22Rv1 (cell line): ENCODE measurements at regions not wholly inside any gene's neighbourhood (a gene's known extent, or its start where the extent isn't known, plus 50 kb on each side); places are given as distances from the start of the nearest gene placed in this dataset.

Experiments
- ZFX ChIP-seq: fragments of 450-650 bp; IDR thresholded peaks from 2 replicates; pipeline ENCODE4 v1.6.1; 2017; ENCODE audit warnings: antibody characterized with exemption, borderline replicate concordance
- TF ChIP-seq, protein P1 (sequence below): fragments of 450-650 bp; IDR thresholded peaks from 2 replicates; pipeline ENCODE4 v1.5.1; 2017; ENCODE audit warnings: mild to moderate bottlenecking

DNA sequence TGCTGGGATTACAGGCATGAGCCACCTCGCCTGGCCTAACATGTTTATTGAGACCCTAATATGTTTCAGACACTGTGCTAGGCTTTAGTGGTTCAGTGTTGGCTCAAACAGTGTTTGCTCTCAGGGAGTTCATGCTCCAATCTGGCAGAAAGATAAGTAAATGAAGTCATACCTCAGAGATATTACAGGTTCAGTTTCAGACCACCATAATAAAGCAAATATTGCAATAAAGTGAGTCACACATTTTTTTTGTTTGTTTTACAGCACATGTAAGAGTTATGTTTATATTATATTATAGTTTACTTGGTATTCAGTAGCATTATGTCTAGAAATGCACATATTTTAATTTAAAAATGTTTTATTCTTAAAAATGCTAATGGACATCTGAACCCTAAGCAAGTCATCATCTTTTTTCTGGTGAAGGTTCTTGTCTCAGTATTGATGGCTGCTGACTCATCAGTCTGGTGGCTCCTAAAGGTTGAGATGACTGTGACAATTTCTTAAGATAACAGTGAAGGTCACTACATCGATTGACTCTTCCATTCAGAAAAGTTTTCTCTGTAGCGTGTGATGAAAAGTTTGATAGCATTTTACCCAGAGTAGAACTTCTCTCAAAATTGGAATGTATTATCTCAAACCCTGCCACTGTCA is 243.0 kb upstream of the ANO5 start:
- TF ChIP-seq, protein P1, sequence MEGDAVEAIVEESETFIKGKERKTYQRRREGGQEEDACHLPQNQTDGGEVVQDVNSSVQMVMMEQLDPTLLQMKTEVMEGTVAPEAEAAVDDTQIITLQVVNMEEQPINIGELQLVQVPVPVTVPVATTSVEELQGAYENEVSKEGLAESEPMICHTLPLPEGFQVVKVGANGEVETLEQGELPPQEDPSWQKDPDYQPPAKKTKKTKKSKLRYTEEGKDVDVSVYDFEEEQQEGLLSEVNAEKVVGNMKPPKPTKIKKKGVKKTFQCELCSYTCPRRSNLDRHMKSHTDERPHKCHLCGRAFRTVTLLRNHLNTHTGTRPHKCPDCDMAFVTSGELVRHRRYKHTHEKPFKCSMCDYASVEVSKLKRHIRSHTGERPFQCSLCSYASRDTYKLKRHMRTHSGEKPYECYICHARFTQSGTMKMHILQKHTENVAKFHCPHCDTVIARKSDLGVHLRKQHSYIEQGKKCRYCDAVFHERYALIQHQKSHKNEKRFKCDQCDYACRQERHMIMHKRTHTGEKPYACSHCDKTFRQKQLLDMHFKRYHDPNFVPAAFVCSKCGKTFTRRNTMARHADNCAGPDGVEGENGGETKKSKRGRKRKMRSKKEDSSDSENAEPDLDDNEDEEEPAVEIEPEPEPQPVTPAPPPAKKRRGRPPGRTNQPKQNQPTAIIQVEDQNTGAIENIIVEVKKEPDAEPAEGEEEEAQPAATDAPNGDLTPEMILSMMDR: no peak
- no peak for TF ChIP-seq ZFX
